Left lung (tissue), 4 donors: ENCODE measurements at regions not wholly inside any gene's neighbourhood (a gene's known extent, or its start where the extent isn't known, plus 50 kb on each side); places are given as distances from the start of the nearest gene placed in this dataset.
A peak's percentile ranks its signal among the peaks of the same experiment; 100 is the strongest.

Experiments
- ATAC-seq: fragments of 200-7000 bp; cut with Tn5 transposase; one replicate; pipeline ENCODE4 v1.9.1; 2020; ENCODE audit warnings: moderate library complexity
- DNase-seq, 4 donors: peaks; one replicate each; pipeline ENCODE4 v3.0.0-alpha.2; 2013 to 2020
- H3K27ac ChIP-seq, 2 donors: fragments of 200-600 bp; sonication (generic) in 1 of 2; one replicate each; pipeline versions ENCODE4 v1.5.0 to v1.8.0; 2020 to 2021
- H3K27me3 ChIP-seq, 2 donors: fragments of 200-600 bp; sonication (generic) in 1 of 2; one replicate each; pipeline versions ENCODE4 v1.5.0 to v1.8.0; 2020 to 2021
- H3K36me3 ChIP-seq, 2 donors: fragments of 200-600 bp; sonication (generic) in 1 of 2; one replicate each; pipeline versions ENCODE4 v1.5.0 to v1.8.0; 2020 to 2021
- H3K4me1 ChIP-seq, 2 donors: fragments of 200-600 bp; one replicate each; pipeline ENCODE4 v1.8.0; 2021
- H3K4me3 ChIP-seq, 2 donors: fragments of 200-600 bp; sonication (generic) in 1 of 2; one replicate each; pipeline versions ENCODE4 v1.5.0 to v1.8.0; 2020 to 2021; ENCODE audit warnings: mild to moderate bottlenecking in 1 of 2
- H3K9me3 ChIP-seq, 2 donors: fragments of 200-600 bp; sonication (generic) in 1 of 2; one replicate each; pipeline versions ENCODE4 v1.5.0 to v1.8.0; 2020 to 2021
- CTCF ChIP-seq, 2 donors: fragments of 200-600 bp; sonication (generic) in 1 of 2; IDR thresholded peaks; one replicate each; pipeline versions ENCODE4 v1.5.0 to v1.8.0; 2021; ENCODE audit warnings: antibody characterized with exemption in 2 of 2
- intact Hi-C, 2 donors: fragments of 100-400 bp; cut with DNase I; formaldehyde crosslinking; loops; one replicate each; pipeline versions ENCODE4 v1.11.2 to v1.14.2; 2022
- donor health status: DM: no; HTN: yes; CAD: no.
- donor health status: DM: no; HTN: no; CAD: no.

DNA sequence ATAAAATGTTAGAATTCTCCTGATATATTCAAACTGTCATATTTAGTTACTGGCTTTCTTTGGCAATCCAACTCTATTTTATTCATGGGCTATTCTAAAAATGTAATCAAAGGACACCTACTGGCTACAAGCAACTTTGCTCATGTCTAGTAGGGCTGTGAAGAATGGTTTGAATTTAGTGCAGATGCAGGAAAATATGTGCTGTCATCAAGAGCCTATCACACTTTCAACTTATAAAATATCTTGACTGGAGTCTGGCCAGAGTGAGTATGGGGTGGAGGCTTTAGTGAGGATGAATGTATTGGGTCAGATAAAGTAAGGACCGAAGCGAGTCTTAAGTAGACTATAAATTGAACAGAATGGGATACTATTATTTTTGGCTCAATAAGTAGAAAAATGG lies 343.4 kb upstream of the SPRED2 start:
- no peaks in the 10 kb centered on the region for H3K36me3 ChIP-seq
- TF ChIP-seq CTCF (IDR thresholded peaks at IDR 0.05), result no peak
- no peaks in the 10 kb centered on the region for H3K27me3 ChIP-seq
- intact Hi-C loops, result no loop called here
- H3K4me3 ChIP-seq, result no peak overlapping the region
- no peak overlapping the region for H3K27ac ChIP-seq
- no peak for DNase-seq
- ATAC-seq, result no peak
- H3K4me1 ChIP-seq, result no peaks in the 10 kb centered on the region
- no peaks in the 10 kb centered on the region for H3K9me3 ChIP-seq

DNA sequence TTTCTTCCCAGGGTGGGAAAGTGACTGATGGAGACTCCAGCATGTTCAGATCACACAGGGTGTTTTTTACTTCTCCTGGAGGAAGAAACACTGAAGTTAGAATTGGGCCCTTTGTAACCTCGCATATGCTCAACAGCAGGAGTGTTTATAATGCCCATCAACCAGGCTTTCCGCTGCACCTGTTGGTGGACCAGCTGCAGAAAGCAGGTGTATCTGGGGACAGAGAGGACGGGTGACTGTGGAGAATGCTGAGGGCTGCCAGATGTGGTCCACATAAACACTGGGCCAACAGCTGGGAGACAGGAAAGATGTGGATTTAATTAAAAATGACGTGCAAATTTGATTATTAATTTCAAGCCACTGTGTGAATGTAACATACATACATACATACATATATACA lies 335.5 kb upstream of the SPRED2 start:
- ATAC-seq, result no peak
- Histone ChIP-seq H3K36me3 (no peaks in the 10 kb centered on the region), H3K4me3 (no peak overlapping the region), H3K9me3 (no peaks in the 10 kb centered on the region), H3K4me1 (no peaks in the 10 kb centered on the region), H3K27ac (no peak overlapping the region), H3K27me3 (no peaks in the 10 kb centered on the region)
- no peak for DNase-seq
- intact Hi-C loops, result no loop called here
- TF ChIP-seq CTCF (IDR thresholded peaks at IDR 0.05), result no peak

DNA sequence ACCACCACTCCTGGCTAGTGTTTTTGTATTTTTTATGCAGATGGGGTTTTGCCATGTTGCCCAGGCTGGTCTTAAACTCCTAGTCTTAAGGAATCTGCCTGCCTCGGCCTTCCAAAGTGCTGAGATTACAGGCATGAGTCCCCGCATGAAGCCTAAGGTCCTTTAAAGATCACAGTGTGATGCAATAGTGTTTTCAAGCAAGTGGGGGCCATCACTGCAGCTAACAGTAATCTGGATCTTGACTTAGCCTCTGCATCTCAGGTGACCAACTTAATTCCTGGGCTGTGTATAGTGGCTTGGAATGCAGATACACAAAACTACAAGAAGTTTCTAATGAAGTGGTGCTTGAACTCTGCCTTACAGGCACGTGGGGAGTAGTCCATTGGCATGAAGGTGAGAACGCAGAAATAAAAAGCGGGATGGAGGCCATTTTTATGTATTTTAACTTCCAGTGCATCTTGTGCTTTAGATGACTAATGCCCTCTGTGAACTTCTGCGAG lies 334.4 kb upstream of the SPRED2 start:
- Histone ChIP-seq H3K36me3 (no peaks in the 10 kb centered on the region), H3K9me3 (no peaks in the 10 kb centered on the region), H3K4me3 (no peak overlapping the region), H3K27me3 (no peaks in the 10 kb centered on the region), H3K27ac (no peak overlapping the region), H3K4me1 (no peaks in the 10 kb centered on the region)
- ATAC-seq (peak; percentile 59), DNase-seq (no peak)
- intact Hi-C loops, result no loop called here
- no peak for TF ChIP-seq CTCF (IDR thresholded peaks at IDR 0.05)

DNA sequence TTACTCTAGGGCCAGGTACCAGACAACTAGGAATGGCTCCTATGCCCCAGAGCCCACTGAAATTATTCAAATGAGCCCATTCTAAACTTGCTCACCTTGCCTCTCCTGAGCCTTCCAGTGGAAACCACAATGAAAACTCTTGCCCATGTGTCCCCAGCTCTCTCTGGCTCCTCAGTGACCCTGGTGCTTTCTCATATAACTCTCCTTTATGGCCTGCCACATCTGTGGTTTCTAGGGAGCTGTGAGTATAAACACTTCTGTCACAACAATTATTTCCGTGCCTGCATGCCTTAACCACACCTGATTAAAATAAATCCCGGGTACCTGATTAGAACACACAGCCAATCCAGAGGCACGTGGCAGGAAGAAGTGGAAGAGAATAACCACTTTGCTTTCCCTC lies 333.0 kb upstream of the SPRED2 start:
- ATAC-seq (no peak), DNase-seq (no peak)
- TF ChIP-seq CTCF (IDR thresholded peaks at IDR 0.05), result no peak
- Histone ChIP-seq H3K27ac (no peak overlapping the region), H3K36me3 (no peaks in the 10 kb centered on the region), H3K27me3 (no peaks in the 10 kb centered on the region), H3K4me3 (no peak overlapping the region), H3K4me1 (no peaks in the 10 kb centered on the region), H3K9me3 (no peaks in the 10 kb centered on the region)
- intact Hi-C loops, result no loop called here

GRCh38 chr2:65762068-65762467 lies 329.7 kb upstream of the SPRED2 start:
- no peaks in the 10 kb centered on the region for H3K27me3 ChIP-seq
- no peak overlapping the region for H3K27ac ChIP-seq
- ATAC-seq (no peak), DNase-seq (no peak)
- no peaks in the 10 kb centered on the region for H3K4me1 ChIP-seq
- H3K9me3 ChIP-seq, result peaks cover 0 to 3% of the 10 kb centered on the region in 2 donors
- H3K36me3 ChIP-seq, result no peaks in the 10 kb centered on the region
- no peak for TF ChIP-seq CTCF (IDR thresholded peaks at IDR 0.05)
- no peak overlapping the region for H3K4me3 ChIP-seq
- intact Hi-C loops, result no loop called here
